ENCODE measurements at regions not wholly inside any gene's neighbourhood (a gene's known extent, or its start where the extent isn't known, plus 50 kb on each side); places are given as distances from the start of the nearest gene placed in this dataset.

- whole genome bisulfite sequencing (ENCODE audit: extremely low coverage, insufficient read length, low lambda C conversion rate), result no CpG with 5 or more reads among the region's 3 CpGs
- Histone ChIP-seq H3K23ac (ENCODE audit: insufficient read length, low read depth, low read length) (no peak overlapping the region), H2BK120ac (ENCODE audit: low read depth, low read length, poor library complexity, severe bottlenecking) (no peak overlapping the region), H3K79me1 (ENCODE audit: insufficient read depth, low read depth, low read length, poor library complexity, severe bottlenecking) (no peaks in the 10 kb centered on the region), H2BK20ac (ENCODE audit: low read depth, low read length, poor library complexity, severe bottlenecking) (no peak overlapping the region), H3K4ac (ENCODE audit: low read depth, low read length) (no peak overlapping the region), H3K4me2 (ENCODE audit: insufficient read depth, insufficient read length, low read length) (no peak overlapping the region), H4K5ac (ENCODE audit: insufficient read length, low read depth, low read length) (no peak overlapping the region), H2BK5ac (ENCODE audit: insufficient read length, low read length) (no peak overlapping the region), H4K91ac (ENCODE audit: insufficient read length, low read depth, low read length) (no peak overlapping the region), H3K23me2 (ENCODE audit: insufficient read length, low read depth, low read length, poor library complexity, severe bottlenecking) (no peaks in the 10 kb centered on the region), H3K18ac (ENCODE audit: insufficient read length, low read depth, low read length) (no peak overlapping the region), H4K8ac (replicated peaks; ENCODE audit: insufficient read length, low read depth, low read length) (no peak overlapping the region), H2BK12ac (ENCODE audit: insufficient read length, low read depth, low read length) (no peak overlapping the region), H2AK5ac (ENCODE audit: insufficient read length, low read length) (no peak overlapping the region), H4K20me1 (ENCODE audit: control insufficient read depth, insufficient read depth, insufficient read length) (no peaks in the 10 kb centered on the region), H3K9me3 (ENCODE audit: control insufficient read depth, low read depth, low read length) (no peaks in the 10 kb centered on the region), H3K56ac (ENCODE audit: insufficient read length, low read depth, low read length) (no peak overlapping the region), H3K14ac (ENCODE audit: insufficient read depth, low read length) (no peak overlapping the region), H2BK15ac (ENCODE audit: low read depth, low read length) (no peak overlapping the region), H2AFZ (ENCODE audit: low read length) (no peak overlapping the region), H3K4me1 (ENCODE audit: insufficient read depth, low read length) (peaks cover 7% of the 10 kb centered on the region; the same call in 1 of the 2 replicates), H3K27ac (ENCODE audit: insufficient read length, low read depth, low read length) (no peak overlapping the region), H3K9ac (ENCODE audit: extremely low read depth, insufficient read length, low read length) (no peak overlapping the region), H3K27me3 (ENCODE audit: insufficient read depth, low read length) (no peaks in the 10 kb centered on the region), H3K79me2 (ENCODE audit: insufficient read depth, low read length) (no peaks in the 10 kb centered on the region), H3T11ph (ENCODE audit: low read length) (no peak overlapping the region)
- Mint-ChIP-seq H3K27ac (no peak overlapping the region), H3K4me1 (peaks cover 14 to 17% of the 10 kb centered on the region in 2 experiments), H3K27me3 (ENCODE audit: low read depth) (no peaks in the 10 kb centered on the region), H3K36me3 (ENCODE audit: insufficient read depth in 1 of 3, low read depth in 3 of 3) (peaks cover 0 to 5% (median 0%) of the 10 kb centered on the region in 3 experiments; a peak in 2 of 7 replicates), H3K9me3 (peaks cover 31 to 38% of the 10 kb centered on the region in 2 experiments), H3K4me3 (no peak overlapping the region)
- TF ChIP-seq CTCF (conservative IDR thresholded peaks at IDR 0.05), result no peak
- DNase-seq, result no peak
These were observed 60.8 kb downstream of the MID1IP1 start for GRCh38 chrX:38862100-38862499.

All from H9 (cell line).